ENCODE measurements at regions not wholly inside any gene's neighbourhood (a gene's known extent, or its start where the extent isn't known, plus 50 kb on each side); places are given as distances from the start of the nearest gene placed in this dataset.

DNA sequence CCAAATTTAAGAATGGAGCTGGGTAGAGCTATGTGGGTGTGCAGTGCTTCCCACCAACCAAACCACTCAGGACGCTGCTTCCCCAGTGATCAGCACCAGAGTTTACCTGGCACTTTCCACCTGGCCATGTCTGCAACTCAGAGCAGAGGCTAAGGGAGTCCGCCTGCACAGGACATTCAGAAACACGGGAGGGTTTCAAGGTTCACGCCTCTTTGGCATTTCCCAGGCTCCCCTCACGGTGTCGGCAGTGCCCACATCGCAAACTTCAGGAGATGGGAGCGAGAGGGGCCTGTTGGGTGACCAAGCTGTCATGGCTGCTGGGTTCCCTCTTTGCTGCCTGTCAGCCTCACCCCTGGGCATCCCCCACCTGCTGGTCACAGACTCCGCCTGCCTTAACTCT lies 161.5 kb downstream of the NXNL2 start:
- DNase-seq = no peak

DNA sequence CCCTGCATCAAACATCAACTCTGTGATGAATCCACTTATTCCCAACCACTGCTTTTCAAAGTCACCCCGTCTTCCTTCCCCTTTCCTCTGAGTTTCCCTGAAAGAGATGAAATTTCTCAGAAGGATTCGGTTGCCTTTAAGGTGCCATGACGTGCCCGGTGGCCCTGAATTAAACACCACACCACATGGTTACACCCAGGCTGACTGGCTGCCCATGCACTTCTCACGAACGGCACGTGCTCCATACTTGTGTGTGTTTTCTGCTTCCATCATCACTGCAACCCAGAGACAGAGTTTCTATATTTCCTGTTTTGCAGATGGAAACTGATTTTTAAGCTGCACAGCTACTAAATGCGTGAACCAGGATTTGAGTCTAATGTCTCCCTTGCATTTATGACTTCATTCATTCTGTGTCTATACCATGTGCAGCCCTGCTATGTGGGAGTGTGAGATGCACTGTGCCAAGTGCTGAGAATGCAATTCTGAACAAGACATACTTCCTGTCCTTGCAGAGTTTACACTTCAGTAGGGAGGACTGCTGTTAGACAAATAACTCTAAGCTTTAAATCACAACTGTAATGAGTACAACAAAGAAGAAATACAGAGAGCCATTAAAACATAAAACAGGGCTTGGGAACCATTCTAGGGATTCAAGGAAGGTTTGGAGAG lies 162.9 kb downstream of the NXNL2 start:
- DNase-seq = no peak

DNA sequence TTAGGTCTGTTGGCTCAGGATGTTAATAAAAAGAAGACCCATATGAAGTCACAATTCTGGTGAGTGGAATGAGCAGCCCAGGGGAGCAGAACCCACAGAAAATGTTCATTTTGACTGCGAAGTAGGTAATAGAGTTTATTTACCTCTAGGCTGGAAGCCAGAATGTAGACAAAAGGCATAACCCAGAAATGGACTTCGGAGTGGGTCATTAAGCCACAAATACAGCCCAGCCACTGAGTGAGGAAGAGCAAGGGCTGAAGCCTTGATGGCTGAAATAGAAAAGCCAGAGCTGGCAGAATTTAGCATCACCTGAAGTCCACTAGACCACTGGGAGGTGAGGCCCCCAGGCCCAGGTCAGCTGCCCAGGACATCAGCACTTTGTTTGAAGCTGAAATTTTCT lies 168.0 kb downstream of the NXNL2 start:
- DNase-seq = no peak

DNA sequence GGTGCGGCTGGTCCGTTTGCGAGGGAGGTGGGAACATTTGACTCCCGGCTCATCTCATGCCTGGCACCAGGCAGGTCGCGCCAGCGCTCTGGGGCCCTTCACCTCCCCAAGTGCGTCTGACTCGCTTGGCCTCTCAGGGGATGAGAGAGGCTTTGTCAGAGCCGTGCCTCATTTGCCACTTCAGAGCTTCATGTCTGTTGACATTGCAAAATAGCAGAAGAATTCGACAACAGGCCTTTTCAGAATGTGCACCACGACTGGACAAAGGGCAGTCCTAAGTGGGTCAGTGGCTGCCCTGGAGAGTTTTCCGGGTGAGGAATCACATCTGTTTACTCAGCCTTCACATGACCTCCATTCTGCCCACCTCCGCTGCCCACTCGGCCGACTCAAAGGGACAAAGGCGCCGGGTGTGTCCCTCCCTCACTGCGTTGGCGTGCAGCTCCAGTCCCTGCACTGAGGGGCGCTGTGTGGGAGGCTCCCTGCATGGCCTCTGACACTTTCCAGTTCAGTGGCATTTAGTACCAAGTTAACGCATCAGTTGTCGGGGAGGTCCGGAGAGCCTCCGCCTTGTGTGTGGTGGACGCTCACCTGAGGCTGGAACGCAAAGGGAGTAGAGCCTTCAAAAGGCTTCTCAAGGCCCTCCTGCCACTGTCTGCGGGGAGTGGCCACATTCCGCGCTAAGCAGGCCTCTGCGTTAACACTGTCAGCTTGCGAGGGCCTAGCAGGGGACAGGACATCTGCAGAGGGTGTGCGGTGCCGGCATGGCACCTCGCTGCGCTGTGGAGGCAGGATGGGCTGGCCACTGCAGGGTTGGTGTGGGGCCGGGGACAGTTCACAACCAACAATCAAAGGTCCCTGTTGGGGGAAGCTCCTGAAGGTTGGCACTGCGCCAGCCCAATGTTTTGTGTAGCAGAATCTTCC lies 171.5 kb downstream of the NXNL2 start:
- no peak for DNase-seq

DNA sequence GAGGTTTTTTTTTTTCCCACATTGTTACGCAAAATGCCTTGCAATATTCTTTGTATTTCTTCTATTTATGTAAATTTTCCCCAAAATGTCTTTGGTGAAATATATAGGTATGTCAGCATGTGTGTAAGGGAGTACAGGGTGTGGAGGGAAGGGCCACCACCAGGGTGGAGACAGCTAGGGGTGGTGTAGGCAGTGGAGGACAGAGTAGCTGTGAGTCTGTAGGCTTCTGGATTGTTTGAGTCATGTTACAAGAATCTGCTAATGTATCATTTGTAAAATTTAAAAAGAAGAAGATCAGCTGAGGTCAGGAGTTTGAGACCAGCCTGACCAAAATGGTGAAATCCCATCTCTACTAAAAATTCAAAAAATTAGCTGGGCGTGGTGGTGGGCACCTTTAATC lies 175.5 kb downstream of the NXNL2 start:
- DNase-seq = no peak

DNA sequence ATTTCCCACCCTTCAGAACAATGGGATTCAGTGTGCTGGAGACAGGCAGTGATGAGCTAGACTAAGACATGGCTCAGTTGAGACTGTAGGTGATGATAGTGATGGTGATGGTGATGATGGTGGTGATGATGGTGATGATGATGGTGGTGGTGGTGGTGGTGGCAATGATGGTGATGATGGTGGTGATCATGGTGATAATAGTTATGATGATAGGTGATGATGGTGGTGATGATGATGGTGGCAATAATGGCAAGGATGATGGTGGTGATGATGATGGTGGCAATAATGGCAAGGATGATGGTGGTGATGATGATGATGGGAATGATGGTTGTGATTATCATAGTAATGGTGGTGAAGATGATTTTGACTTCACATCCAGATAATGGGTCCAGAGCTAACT lies 176.7 kb downstream of the NXNL2 start:
- no peak for DNase-seq

DNA sequence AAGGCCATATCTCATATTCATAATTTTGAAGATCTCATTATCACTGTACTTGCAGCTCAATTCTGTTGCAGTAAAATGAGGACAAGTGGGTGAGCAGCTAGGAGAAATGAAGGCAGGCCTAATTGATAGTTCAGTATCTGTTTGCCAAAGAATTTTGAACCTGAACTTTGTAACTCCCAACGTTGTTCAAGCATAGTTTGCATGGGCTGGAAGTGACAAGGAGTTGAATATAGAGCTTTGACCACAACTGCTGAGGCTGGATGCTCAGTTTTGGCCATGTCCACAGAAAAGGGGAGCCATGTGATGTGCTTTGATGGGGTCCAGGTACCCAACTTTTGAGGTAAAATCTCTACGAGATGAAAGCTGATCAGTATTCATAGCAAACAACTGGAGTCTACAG lies 177.5 kb downstream of the NXNL2 start:
- DNase-seq = no peak

DNA sequence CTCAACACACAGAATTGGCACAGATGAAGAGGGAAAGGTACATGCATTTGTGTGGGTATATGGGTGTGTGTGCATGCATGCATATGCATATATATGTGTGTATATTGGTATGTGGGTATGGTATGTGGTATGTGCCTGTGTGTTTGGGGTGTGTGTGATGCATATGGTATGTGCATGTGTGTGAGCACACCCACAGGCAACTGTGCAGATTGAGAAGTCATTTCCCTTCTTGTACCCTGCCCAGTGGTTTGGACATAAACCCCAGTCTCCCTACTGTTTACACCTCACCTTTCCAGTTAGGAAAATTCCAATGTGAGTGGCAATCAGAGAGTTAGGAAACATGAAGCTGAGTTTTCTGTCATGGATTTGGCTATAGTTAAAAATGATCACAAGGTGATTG lies 178.0 kb downstream of the NXNL2 start:
- no peak for DNase-seq

DNA sequence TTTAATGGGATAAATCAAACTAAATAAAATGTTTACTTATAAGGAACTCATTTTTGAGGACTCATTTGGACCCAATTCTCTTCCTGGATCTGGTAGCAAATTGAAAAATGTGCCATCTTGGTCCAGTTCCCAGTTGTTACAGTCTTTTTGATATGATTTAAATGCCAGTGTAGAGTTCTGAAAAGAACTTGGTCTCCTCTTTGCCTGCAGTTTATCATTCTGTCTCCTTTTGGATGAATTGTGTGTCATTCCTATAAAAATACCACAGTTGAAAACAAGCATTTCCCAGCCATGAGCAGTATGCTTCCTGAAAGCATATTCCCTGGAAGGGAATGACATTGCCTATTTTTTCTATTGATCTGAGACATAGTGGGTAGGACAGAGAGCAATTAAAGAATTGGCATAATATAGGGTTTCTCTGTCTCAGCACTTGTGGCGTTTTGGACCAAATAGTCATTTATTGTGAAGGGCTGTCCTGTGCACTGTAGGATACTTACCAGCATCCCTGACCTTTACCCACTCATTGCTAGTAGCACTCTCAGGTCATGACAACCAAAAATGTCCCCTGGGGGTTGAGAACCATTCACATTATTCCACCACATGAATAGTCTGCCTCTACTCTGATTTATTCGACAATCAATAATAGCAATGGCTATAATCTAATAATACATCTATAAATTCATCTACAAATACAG lies 181.8 kb downstream of the NXNL2 start:
- no peak for DNase-seq

DNA sequence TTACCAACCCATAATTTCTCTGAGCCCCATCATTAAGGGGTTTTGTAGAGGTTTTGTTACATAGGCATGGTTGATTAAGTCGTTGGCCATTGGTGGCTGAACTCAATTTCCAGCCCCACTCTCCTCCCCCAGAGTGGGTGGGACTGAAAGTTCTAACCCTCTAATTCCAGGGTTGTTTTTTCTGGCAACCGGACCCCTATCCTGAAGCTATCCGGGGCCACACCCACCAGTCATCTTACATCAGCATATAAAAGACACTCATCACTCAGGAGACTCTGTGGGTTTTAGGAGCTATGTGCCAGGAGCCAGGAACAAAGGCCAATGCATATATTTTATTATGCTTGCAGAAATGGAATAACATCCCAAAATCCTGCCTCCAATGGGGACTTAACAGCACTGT lies 186.0 kb downstream of the NXNL2 start:
- no peak for DNase-seq

DNA sequence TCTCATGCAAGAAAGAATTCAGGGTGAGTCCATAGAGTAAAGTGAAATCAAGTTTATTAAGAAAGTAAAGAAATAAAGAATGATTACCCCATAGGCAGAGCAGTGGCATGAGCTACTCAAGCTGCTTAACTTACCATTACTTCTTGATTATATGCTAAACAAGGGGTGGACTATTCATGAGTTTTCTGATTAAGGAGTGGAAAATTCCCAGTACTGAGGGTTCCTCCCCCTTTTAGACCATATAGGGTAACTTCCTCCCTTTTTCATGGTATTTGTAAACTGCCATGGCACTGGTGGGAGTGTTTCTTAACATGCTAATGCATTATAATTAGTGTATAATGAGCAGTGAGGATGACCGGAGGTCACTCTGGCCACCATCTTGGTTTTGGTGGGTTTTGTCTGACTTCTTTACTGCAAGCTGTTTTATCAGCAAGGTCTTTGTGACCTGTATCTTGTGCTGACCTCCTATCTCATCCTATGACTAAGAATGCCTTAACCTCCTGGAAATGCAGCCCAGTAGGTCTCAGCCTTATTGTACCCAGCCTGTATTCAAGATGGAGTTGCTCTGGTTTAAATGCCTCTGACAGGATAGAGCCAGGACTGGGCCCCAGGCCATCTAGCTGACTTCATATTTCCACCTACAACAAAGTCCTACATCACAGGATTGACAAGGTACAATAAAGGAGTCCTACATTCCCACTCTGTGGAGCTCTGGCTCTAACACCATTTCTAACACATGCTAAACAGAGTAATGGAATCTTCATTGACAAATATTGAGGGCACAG lies 186.7 kb downstream of the NXNL2 start:
- no peak for DNase-seq

DNA sequence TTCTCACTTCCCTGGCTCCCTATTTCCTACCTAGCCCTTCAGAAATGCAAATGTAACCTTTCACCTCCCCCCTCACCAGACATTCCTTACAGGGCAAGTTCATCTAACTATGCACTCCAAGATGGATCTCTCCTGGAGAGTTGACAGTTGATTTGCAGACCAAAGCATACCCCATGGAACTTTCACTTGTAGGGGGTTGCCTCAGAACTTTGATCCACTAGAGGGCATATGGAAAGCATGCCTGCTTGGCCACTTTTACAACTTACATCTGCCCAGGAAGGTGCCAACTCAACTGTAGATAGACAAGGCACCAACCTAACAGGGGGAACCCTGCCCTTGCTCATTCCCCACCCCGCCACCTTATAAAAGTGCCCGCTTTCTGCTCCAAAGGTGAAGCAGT lies 187.8 kb downstream of the NXNL2 start:
- no peak for DNase-seq

DNA sequence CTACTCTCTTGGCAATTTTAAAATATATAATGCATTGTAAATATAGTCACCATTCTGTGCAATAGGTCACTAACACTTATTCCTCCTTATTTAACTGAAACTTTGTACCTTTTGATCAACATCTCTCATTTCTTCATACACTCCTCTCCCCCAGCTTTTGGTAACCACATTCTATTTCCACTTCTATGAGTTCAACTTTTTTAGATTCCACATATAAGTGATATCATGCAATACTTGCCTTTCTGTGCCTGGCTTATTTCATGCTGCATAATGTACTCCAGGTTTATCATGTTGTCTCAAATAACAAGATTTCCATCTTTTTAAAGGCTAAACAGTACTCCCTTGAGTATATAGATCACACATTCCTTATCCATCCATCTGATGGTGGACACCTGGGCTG lies 188.8 kb downstream of the NXNL2 start:
- no peak for DNase-seq

DNA sequence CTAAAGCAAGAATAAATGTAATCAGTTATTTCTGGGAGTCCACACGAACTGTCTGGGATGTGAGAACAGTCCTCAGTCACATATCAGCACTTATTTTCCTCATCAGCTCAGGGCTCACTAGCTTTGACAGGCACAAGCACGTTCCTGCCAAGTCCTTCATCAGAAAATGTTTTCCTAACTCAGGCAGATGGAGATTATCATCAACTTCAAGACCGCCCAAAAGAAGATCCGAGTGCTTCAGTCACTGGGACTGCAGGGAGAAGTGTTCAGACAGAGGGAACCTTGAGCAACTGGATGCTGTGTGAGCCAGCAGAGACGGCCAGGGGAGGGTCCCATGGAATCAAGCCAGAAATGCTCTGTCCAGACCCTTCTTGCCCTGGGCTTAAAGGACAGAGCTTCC lies 189.4 kb downstream of the NXNL2 start:
- DNase-seq = no peak

DNA sequence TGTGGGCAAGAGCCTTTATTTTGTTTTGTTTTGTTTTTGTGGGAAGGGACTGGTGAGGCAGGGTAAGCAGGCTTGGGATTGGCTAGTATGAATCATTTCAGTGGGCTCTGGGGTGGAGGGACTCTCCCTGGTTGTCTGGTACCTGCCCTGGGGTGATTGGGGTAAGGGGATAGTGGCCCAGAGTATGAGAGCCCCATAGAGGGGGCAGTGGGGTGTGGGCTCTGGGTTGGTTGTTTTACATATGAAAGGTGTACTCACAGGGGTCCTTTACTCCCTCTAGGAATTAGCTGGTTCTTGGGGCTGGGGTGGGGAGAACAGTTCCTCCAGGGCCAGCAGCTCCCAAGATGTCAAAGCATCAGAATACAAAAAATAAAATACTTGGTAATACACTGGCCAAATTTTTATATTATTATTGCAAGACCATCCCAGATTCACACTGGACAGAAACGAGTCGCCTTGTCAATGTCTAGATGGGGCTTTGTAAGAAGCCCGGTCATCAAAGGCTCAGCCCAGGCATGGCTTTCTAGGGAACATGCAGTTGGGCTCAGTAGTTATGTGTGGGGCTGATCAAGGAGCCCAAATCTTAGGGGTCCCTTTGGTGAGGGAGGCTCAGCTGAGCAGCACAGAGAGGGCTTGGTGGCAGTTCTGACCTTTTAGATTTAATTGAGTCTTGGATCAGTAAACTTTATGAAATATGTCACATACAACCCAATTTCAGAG lies 190.5 kb downstream of the NXNL2 start:
- DNase-seq = no peak

DNA sequence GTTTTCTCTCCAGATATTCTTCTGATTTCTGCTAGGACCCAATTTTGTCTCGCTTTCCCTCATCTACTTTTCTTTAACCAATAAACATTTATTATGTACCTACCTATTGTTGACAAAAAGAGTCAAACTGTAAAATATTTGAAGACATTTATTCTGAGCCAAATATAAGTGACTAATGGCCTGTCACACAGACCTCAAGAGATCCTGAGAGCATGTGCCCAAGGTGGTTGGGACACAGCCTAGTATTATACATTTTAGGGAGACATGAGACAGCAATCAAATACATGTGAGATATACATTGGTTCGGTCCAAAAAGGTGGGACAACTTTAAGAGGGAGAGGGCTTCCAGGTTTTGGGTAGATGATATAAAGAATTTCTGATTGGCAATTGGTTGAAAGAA lies 191.8 kb downstream of the NXNL2 start:
- no peak for DNase-seq

DNA sequence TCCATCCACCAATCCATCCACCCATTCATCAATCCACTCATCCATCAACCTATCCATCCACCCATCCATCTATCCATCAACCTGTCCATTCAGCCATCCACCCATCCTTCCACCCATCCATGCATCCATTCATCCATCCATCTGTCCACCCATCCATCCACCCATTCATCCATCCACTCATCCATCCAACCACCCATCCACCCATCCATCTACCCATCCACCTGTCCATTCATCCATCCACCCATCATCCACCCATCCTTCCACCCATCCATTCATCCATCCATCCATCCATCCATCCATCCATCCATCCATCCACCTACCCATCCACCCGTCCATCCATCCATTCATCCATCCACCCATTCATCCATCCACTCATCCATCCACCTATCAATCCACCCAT lies 195.8 kb downstream of the NXNL2 start:
- DNase-seq = no peak

DNA sequence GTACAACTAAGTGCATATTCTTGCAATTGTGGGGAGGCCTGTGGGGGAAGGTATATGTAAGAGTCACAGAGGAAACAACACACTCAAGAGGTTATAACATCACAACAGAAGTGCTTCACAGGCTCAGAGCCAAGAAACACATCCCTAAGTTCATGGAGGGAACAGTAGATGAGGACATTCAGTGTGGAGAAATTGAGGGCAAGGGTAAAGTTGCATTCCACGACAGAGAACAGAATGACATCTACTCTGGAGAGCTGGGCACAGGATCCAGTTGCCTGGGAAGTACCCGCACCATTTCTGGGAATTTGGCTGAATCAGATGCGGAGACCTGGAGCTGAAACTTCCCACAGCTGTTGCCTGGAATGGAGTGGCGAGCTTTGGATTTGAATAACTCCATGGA lies 197.2 kb downstream of the NXNL2 start:
- DNase-seq = no peak

DNA sequence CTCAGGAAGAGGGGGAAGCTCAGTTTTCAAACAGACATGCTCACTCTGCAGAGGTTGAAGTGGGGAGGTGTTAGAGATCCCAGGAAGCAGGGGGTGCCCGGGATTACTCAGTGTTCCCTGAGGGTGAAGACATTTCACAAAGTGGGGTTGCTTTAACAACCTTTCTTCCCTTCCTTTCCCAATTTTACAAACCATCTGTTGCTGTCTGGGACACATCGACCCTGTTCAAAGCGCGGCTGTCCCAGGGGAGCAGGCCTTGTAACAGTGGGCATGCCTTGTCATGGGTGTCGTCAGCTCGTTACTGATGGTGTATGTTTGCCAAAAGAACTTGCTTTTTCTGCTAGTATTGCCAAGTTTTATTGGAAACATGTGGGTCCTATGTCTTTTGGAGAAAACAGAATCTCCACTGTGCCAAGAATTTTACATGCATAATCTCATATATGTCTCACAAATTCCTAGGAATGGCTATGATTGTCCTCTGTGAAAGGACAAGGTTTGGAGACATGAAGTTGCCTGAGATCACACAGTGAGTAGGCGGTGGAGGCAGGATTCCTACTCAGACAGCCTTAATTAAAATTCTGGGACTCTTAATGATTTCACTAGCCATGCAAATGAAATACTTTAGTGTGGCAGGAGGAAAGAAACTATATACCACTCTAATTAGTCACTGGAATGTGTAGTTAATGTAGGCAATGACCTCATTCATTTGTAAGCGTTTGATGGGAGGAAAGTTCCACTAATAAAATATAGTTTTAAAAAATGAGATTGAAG lies 198.9 kb downstream of the NXNL2 start:
- no peak for DNase-seq

DNA sequence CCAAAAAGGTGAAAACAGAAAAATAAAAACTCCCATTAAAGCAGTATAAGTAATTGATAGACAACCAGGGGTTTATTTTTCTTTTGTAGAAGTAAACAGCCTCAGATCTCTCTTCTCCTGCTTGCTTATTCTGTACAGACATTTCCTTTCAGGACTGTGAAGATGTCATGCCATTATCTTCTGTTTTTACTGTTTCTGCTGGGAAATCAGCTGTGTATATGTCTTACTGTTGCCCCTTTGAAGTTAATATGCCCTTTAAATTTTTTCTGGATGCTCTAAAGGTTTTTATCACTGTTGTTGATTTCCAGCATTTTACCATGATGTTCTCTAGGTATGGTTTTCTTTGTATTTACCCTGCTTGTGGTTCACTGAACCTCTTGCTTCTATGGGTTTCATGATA lies 199.5 kb downstream of the NXNL2 start:
- DNase-seq = no peak

DNA sequence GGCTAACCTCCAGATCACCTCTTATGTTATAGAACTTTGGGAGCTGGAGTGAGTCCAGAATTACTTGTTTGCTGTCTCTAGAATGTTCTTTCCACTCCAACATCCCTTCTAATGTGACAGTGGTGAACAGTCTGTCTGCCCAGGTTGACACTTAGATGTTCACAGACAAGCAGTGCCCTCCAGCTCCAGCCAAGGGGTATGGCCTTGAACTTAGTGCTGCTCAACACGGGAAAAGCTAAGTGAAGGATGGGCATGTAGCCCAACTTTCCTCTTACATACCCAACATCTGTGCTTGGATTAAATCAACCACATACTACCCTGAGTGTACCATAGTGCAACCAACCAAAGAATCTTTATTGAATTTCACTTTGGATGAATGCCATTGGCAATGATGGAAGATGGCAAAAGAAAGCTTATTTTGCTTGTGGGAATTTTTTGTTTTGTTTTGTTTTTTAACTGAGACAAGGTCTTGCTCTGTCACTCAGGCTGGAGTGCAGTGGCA lies 201.2 kb downstream of the NXNL2 start:
- DNase-seq = no peak
